ENCODE measurements at regions not wholly inside any gene's neighbourhood (a gene's known extent, or its start where the extent isn't known, plus 50 kb on each side); places are given as distances from the start of the nearest gene placed in this dataset.

GRCh38 chr2:150863691-150864090 lies 376.2 kb upstream of the RND3 start:
- no peaks in the 10 kb centered on the region for H3K27me3 ChIP-seq (ENCODE audit: control insufficient read depth, insufficient read depth, low read length)
- H3K27ac ChIP-seq (ENCODE audit: low read length), result no peak overlapping the region
- H3K4me1 ChIP-seq (ENCODE audit: control insufficient read depth, insufficient read depth, low read length), result peaks cover 3% of the 10 kb centered on the region; the same call in 1 of the 2 replicates
- no peaks in the 10 kb centered on the region for H3K36me3 ChIP-seq (ENCODE audit: control insufficient read depth, insufficient read depth, low read length)
- DNase-seq (ENCODE audit: low read depth, low spot score), result no peak
- H3K9me3 ChIP-seq (ENCODE audit: control insufficient read depth, insufficient read depth, low read length), result no peaks in the 10 kb centered on the region
- no peak overlapping the region for H3K4me3 ChIP-seq (ENCODE audit: low read length)

DNA sequence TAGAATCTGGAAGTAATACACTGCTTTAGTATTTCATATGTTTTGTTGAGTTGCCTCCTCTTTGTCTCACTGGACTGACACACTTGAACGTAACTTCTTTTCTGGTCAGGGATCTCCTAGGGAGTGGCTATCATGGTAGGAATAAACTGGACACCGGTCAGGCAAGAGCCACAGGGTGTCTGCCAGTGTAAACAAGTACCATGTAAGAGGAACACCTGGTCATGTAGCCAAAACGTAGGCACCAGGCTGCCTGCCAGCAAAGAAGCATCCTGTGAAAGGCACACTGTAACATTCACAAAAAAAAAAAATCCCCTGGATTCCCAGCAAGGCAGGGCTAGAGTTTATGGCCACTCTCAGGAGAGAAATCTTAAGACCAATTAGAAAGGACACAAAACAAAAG lies 372.8 kb upstream of the RND3 start:
- DNase-seq (ENCODE audit: low read depth, low spot score), result no peak
- no CpG with 5 or more reads among the region's 3 CpGs for WGBS (ENCODE audit: insufficient coverage, insufficient read length)
- H3K4me3 ChIP-seq (ENCODE audit: low read length), result no peak overlapping the region

GRCh38 chr2:150859877-150860276 lies 372.4 kb upstream of the RND3 start:
- no peaks in the 10 kb centered on the region for H3K36me3 ChIP-seq (ENCODE audit: control insufficient read depth, insufficient read depth, low read length)
- peaks cover 3% of the 10 kb centered on the region; the same call in 1 of the 2 replicates for H3K4me1 ChIP-seq (ENCODE audit: control insufficient read depth, insufficient read depth, low read length)
- no peak overlapping the region for H3K4me3 ChIP-seq (ENCODE audit: low read length)
- H3K27me3 ChIP-seq (ENCODE audit: control insufficient read depth, insufficient read depth, low read length), result no peaks in the 10 kb centered on the region
- H3K9me3 ChIP-seq (ENCODE audit: control insufficient read depth, insufficient read depth, low read length), result no peaks in the 10 kb centered on the region
- DNase-seq (ENCODE audit: low read depth, low spot score), result no peak
- H3K27ac ChIP-seq (ENCODE audit: low read length), result no peak overlapping the region

More for the DNA sequence above, 372.8 kb upstream of the RND3 start:
- no peaks in the 10 kb centered on the region for H3K9me3 ChIP-seq (ENCODE audit: control insufficient read depth, insufficient read depth, low read length)
- no peak overlapping the region for H3K27ac ChIP-seq (ENCODE audit: low read length)
- no peaks in the 10 kb centered on the region for H3K36me3 ChIP-seq (ENCODE audit: control insufficient read depth, insufficient read depth, low read length)
- peaks cover 3% of the 10 kb centered on the region; the same call in 1 of the 2 replicates for H3K4me1 ChIP-seq (ENCODE audit: control insufficient read depth, insufficient read depth, low read length)
- no peaks in the 10 kb centered on the region for H3K27me3 ChIP-seq (ENCODE audit: control insufficient read depth, insufficient read depth, low read length)

GRCh38 chr2:150859162-150859561 lies 371.7 kb upstream of the RND3 start:
- no CpG with 5 or more reads among the region's 1 CpG for WGBS (ENCODE audit: insufficient coverage, insufficient read length)
- Histone ChIP-seq H3K36me3 (ENCODE audit: control insufficient read depth, insufficient read depth, low read length) (no peaks in the 10 kb centered on the region), H3K27ac (ENCODE audit: low read length) (no peak overlapping the region), H3K4me3 (ENCODE audit: low read length) (no peak overlapping the region), H3K9me3 (ENCODE audit: control insufficient read depth, insufficient read depth, low read length) (no peaks in the 10 kb centered on the region), H3K27me3 (ENCODE audit: control insufficient read depth, insufficient read depth, low read length) (no peaks in the 10 kb centered on the region), H3K4me1 (ENCODE audit: control insufficient read depth, insufficient read depth, low read length) (peaks cover 3% of the 10 kb centered on the region; the same call in 1 of the 2 replicates)
- no peak for DNase-seq (ENCODE audit: low read depth, low spot score)

GRCh38 chr2:150858382-150858781 lies 370.9 kb upstream of the RND3 start:
- Histone ChIP-seq H3K9me3 (ENCODE audit: control insufficient read depth, insufficient read depth, low read length) (no peaks in the 10 kb centered on the region), H3K4me1 (ENCODE audit: control insufficient read depth, insufficient read depth, low read length) (peaks cover 3% of the 10 kb centered on the region; the same call in 1 of the 2 replicates), H3K36me3 (ENCODE audit: control insufficient read depth, insufficient read depth, low read length) (no peaks in the 10 kb centered on the region), H3K4me3 (ENCODE audit: low read length) (no peak overlapping the region), H3K27ac (ENCODE audit: low read length) (no peak overlapping the region), H3K27me3 (ENCODE audit: control insufficient read depth, insufficient read depth, low read length) (no peaks in the 10 kb centered on the region)
- no CpG with 5 or more reads among the region's 5 CpGs for WGBS (ENCODE audit: insufficient coverage, insufficient read length)
- no peak for DNase-seq (ENCODE audit: low read depth, low spot score)

DNA sequence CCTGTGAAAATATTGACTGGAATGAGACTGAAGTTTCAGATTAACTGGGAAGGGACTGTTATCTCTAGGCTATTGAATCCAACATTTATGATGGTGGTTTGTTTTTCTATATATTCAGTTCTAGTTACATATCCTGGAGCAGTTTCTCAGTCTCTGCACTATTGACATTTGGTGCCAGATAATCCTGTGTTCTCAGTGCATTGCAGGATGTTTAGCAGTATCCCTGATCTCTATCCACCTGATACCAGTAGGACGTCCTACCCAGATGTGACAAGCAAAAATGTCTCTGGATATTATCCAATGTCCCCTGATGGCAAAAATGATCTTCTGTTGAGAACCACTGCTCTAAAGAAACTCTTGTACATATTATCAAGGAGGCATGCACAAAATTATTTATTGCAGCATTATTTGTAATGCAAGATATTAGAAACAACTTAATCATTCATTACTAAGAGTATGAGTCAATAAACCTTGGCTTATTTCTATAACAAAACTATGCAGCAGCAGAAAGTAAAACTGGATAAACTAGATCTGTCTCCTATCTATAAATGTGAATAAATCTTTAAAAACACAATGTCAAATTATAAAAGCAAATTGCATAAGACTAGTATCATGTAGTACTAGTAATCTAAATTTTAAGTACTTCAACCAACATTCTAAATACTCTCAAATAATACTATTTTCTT lies 369.3 kb upstream of the RND3 start:
- no peak overlapping the region for H3K27ac ChIP-seq (ENCODE audit: low read length)
- no peaks in the 10 kb centered on the region for H3K27me3 ChIP-seq (ENCODE audit: control insufficient read depth, insufficient read depth, low read length)
- WGBS (ENCODE audit: insufficient coverage, insufficient read length), result no CpG with 5 or more reads among the region's 1 CpG
- H3K36me3 ChIP-seq (ENCODE audit: control insufficient read depth, insufficient read depth, low read length), result no peaks in the 10 kb centered on the region
- H3K9me3 ChIP-seq (ENCODE audit: control insufficient read depth, insufficient read depth, low read length), result no peaks in the 10 kb centered on the region
- peaks cover 3% of the 10 kb centered on the region; the same call in 1 of the 2 replicates for H3K4me1 ChIP-seq (ENCODE audit: control insufficient read depth, insufficient read depth, low read length)
- no peak overlapping the region for H3K4me3 ChIP-seq (ENCODE audit: low read length)
- no peak for DNase-seq (ENCODE audit: low read depth, low spot score)

DNA sequence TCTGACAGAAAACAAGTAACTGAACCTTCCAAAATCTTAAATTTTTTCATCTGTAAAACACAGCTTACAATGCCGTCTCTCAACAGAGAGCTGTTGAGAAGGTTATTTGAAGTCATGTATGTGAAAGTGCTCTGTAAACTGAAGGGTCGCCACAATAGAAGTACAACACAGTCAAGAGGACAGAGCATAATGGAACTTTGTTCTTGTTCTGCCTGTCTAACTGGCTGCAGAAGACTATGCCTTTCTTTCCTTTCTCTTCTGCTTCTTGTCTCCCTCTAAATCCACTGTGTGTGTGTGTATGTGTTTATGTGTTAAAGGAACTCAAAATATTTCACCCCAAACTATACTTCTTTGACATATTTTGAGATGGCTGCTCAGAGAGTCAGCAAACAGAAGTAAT lies 365.8 kb upstream of the RND3 start:
- H3K36me3 ChIP-seq (ENCODE audit: control insufficient read depth, insufficient read depth, low read length), result no peaks in the 10 kb centered on the region
- no CpG with 5 or more reads among the region's 2 CpGs for WGBS (ENCODE audit: insufficient coverage, insufficient read length)
- no peaks in the 10 kb centered on the region for H3K27me3 ChIP-seq (ENCODE audit: control insufficient read depth, insufficient read depth, low read length)
- no peaks in the 10 kb centered on the region for H3K4me1 ChIP-seq (ENCODE audit: control insufficient read depth, insufficient read depth, low read length)
- no peak overlapping the region for H3K4me3 ChIP-seq (ENCODE audit: low read length)
- DNase-seq (ENCODE audit: low read depth, low spot score), result no peak
- no peak overlapping the region for H3K27ac ChIP-seq (ENCODE audit: low read length)
- no peaks in the 10 kb centered on the region for H3K9me3 ChIP-seq (ENCODE audit: control insufficient read depth, insufficient read depth, low read length)

DNA sequence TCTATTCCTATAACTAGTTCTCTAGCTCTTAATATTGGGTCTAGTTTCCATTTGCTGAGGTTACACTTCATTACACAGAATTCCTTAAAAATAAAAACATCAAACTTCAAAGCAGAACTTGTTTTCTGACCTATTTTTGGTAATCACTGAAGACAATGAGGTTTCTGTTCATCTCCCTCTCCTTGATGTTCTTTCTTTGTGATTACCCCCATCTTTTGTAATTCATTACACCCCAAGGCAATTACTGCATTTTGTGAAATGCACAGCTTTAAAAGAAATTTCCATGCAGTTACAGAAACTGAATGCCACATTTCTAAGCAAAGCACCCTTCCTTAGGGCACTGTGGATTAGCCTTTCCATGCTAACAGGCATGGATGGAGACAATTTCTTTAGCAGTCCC lies 363.2 kb upstream of the RND3 start:
- no peaks in the 10 kb centered on the region for H3K27me3 ChIP-seq (ENCODE audit: control insufficient read depth, insufficient read depth, low read length)
- H3K4me1 ChIP-seq (ENCODE audit: control insufficient read depth, insufficient read depth, low read length), result 0 out of 2 replicates have a peak, but pooled peaks cover 1% of the 10 kb centered on the region
- no peaks in the 10 kb centered on the region for H3K36me3 ChIP-seq (ENCODE audit: control insufficient read depth, insufficient read depth, low read length)
- no peak for DNase-seq (ENCODE audit: low read depth, low spot score)
- no peak overlapping the region for H3K4me3 ChIP-seq (ENCODE audit: low read length)
- H3K27ac ChIP-seq (ENCODE audit: low read length), result no peak overlapping the region
- no peaks in the 10 kb centered on the region for H3K9me3 ChIP-seq (ENCODE audit: control insufficient read depth, insufficient read depth, low read length)

GRCh38 chr2:150847578-150847977 lies 360.1 kb upstream of the RND3 start:
- WGBS (ENCODE audit: insufficient coverage, insufficient read length), result no CpG with 5 or more reads among the region's 3 CpGs
- 0 out of 2 replicates have a peak, but pooled peaks cover 1% of the 10 kb centered on the region for H3K4me1 ChIP-seq (ENCODE audit: control insufficient read depth, insufficient read depth, low read length)
- no peak overlapping the region for H3K27ac ChIP-seq (ENCODE audit: low read length)
- no peaks in the 10 kb centered on the region for H3K36me3 ChIP-seq (ENCODE audit: control insufficient read depth, insufficient read depth, low read length)
- DNase-seq (ENCODE audit: low read depth, low spot score), result no peak
- no peaks in the 10 kb centered on the region for H3K9me3 ChIP-seq (ENCODE audit: control insufficient read depth, insufficient read depth, low read length)
- no peaks in the 10 kb centered on the region for H3K27me3 ChIP-seq (ENCODE audit: control insufficient read depth, insufficient read depth, low read length)
- H3K4me3 ChIP-seq (ENCODE audit: low read length), result no peak overlapping the region

GRCh38 chr2:150846691-150847090 lies 359.2 kb upstream of the RND3 start:
- Histone ChIP-seq H3K27ac (ENCODE audit: low read length) (no peak overlapping the region), H3K9me3 (ENCODE audit: control insufficient read depth, insufficient read depth, low read length) (no peaks in the 10 kb centered on the region), H3K27me3 (ENCODE audit: control insufficient read depth, insufficient read depth, low read length) (no peaks in the 10 kb centered on the region), H3K36me3 (ENCODE audit: control insufficient read depth, insufficient read depth, low read length) (no peaks in the 10 kb centered on the region), H3K4me1 (ENCODE audit: control insufficient read depth, insufficient read depth, low read length) (0 out of 2 replicates have a peak, but pooled peaks cover 1% of the 10 kb centered on the region), H3K4me3 (ENCODE audit: low read length) (no peak overlapping the region)
- WGBS (ENCODE audit: insufficient coverage, insufficient read length), result no CpG with 5 or more reads among the region's 1 CpG
- DNase-seq (ENCODE audit: low read depth, low spot score), result no peak

- Histone ChIP-seq H3K36me3 (ENCODE audit: control insufficient read depth, insufficient read depth, low read length) (no peaks in the 10 kb centered on the region), H3K4me1 (ENCODE audit: control insufficient read depth, insufficient read depth, low read length) (no peaks in the 10 kb centered on the region), H3K9me3 (ENCODE audit: control insufficient read depth, insufficient read depth, low read length) (no peaks in the 10 kb centered on the region), H3K27me3 (ENCODE audit: control insufficient read depth, insufficient read depth, low read length) (no peaks in the 10 kb centered on the region), H3K4me3 (ENCODE audit: low read length) (no peak overlapping the region), H3K27ac (ENCODE audit: low read length) (no peak overlapping the region)
- no CpG with 5 or more reads among the region's 2 CpGs for WGBS (ENCODE audit: insufficient coverage, insufficient read length)
- no peak for DNase-seq (ENCODE audit: low read depth, low spot score)
Measured at GRCh38 chr2:150832686-150833085, 345.2 kb upstream of the RND3 start.
